Loucy (cell line): ENCODE measurements at regions not wholly inside any gene's neighbourhood (a gene's known extent, or its start where the extent isn't known, plus 50 kb on each side); places are given as distances from the start of the nearest gene placed in this dataset.

Source experiments
- CTCF ChIP-seq: fragments of 200-600 bp; sonication (generic); conservative IDR thresholded peaks from 2 replicates; pipeline ENCODE4 v1.5.1; 2014; ENCODE audit warnings: mild to moderate bottlenecking, antibody characterized with exemption, low read length
- EZH2phosphoT487 ChIP-seq: fragments of 200-600 bp; IDR thresholded peaks from 2 replicates; pipeline ENCODE4 v1.6.1; 2018; ENCODE audit warnings: antibody characterized with exemption, mild to moderate bottlenecking, moderate library complexity, borderline replicate concordance

DNA sequence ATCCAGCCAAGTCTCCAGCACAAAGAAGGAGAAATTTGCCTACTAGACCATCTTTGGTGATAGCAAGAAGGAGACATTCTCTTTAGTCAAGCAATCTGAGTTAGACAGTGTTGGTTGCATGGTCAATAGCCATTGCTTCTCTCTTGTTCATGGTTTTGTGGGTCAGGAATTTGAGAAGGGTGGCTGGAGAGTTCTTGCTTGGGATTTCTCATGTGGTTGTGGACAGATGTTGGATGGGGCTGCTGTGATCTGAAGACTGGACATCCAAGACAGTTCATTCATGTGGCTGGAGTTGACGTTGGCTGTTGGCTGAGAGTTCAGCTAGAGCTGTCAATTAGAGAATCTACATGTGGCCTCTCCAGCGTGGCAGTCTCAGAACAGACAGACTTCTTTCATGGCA is 322.3 kb upstream of the PRDM1 start:
- TF ChIP-seq CTCF, result no peak
- TF ChIP-seq EZH2phosphoT487, result no peak
